Keratinocyte (primary cell): ENCODE measurements at regions not wholly inside any gene's neighbourhood (a gene's known extent, or its start where the extent isn't known, plus 50 kb on each side); places are given as distances from the start of the nearest gene placed in this dataset.
"Not testable (repeated sequence)": the region's sequence is repeated elsewhere in the genome, so short reads cannot be mapped to it uniquely, and the experiment has no call there.

ENCODE experiments used
- CTCF ChIP-seq, 3 experiments: IDR thresholded peaks in 1 of 3; conservative IDR thresholded peaks in 1 of 3; optimal IDR thresholded peaks in 1 of 3; 2 replicates in 2 of 3; 3 replicates in 1 of 3; pipeline versions ENCODE3 to v1.5.1; 2011; ENCODE audit warnings: low read length in 3 of 3, mild to moderate bottlenecking in 3 of 3, moderate library complexity in 2 of 3, control low read depth in 1 of 3, inconsistent platforms in 1 of 3; ENCODE audit not compliant: insufficient read depth in 2 of 3; ENCODE audit errors: extremely low read depth in 1 of 3
- EZH2 ChIP-seq: IDR thresholded peaks from one replicate; pipeline ENCODE4 v1.6.1; 2012; ENCODE audit warnings: inconsistent platforms, mild to moderate bottlenecking, low read length, moderate library complexity

DNA sequence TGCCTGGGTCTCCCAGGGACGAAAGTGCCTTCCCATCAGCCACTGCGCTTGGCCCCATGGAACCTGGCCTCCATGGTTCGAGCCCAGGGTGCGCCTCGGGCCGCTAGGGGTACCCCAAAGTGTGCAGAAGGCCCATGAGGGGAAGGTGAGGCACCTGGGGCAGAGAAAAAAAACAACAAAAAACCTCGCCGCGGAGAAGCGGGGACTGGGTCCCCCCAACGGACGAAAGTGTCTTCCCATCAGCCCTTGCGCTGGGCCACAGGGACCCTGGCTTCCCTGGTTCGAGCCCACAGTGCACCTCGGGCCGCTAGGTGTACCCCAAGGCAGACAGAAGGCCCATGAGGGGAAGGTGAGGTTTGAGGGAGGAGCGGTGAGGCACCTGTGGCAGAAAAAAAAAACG lies 755.3 kb downstream of the SPATA31A1 start:
- TF ChIP-seq EZH2; CTCF (optimal IDR thresholded peaks at IDR 0.05 in 1 of 3, IDR thresholded peaks at IDR 0.05 in 1 of 3, conservative IDR thresholded peaks at IDR 0.05 in 1 of 3; ENCODE audit: extremely low read depth in 1 of 3, insufficient read depth in 2 of 3, low read length in 3 of 3): not testable (repeated sequence)
